ENCODE measurements at regions not wholly inside any gene's neighbourhood (a gene's known extent, or its start where the extent isn't known, plus 50 kb on each side); places are given as distances from the start of the nearest gene placed in this dataset.

GRCh38 chr9:109619310-109619709 lies 121.2 kb upstream of the PTPN3 start:
- no peak for TF ChIP-seq CTCF (IDR thresholded peaks at IDR 0.05)
- no peak for TF ChIP-seq POLR2A (IDR thresholded peaks at IDR 0.05)
